Astrocyte (in vitro differentiated cells and primary cell): ENCODE measurements at regions not wholly inside any gene's neighbourhood (a gene's known extent, or its start where the extent isn't known, plus 50 kb on each side); places are given as distances from the start of the nearest gene placed in this dataset.

ENCODE experiments used
- DNase-seq: peaks from one replicate; pipeline ENCODE4 v3.0.0-alpha.2; 2010; ENCODE audit warnings: low read depth
- FAIRE-seq: peaks from 2 replicates; lab custom pipeline; 2011; peaks lifted over from hg19 to GRCh38; lab: Jason Lieb, UNC
- H2AFZ ChIP-seq: 2 replicates; pipeline ENCODE4 v1.6.0; 2012; ENCODE audit warnings: low read depth, low read length, inconsistent platforms
- H3K27ac ChIP-seq: 2 replicates; pipeline ENCODE4 v1.5.1; 2011; ENCODE audit warnings: low read depth, low read length, inconsistent platforms
- H3K27me3 ChIP-seq: 2 replicates; pipeline ENCODE4 v1.6.0; 2011; ENCODE audit warnings: low read length, inconsistent platforms; ENCODE audit not compliant: insufficient read depth
- H3K36me3 ChIP-seq: 2 replicates; pipeline ENCODE4 v1.5.1; 2011; ENCODE audit warnings: low read length, inconsistent platforms; ENCODE audit not compliant: insufficient read depth
- H3K4me1 ChIP-seq: 2 replicates; pipeline ENCODE4 v1.5.1; 2011; ENCODE audit warnings: low read length, inconsistent platforms; ENCODE audit not compliant: insufficient read depth
- H3K4me2 ChIP-seq: 2 replicates; pipeline ENCODE4 v1.6.0; 2012; ENCODE audit warnings: low read length, inconsistent platforms
- H3K4me3 ChIP-seq: 2 replicates; pipeline ENCODE4 v1.5.1; 2011; ENCODE audit warnings: low read depth, mild to moderate bottlenecking, low read length, inconsistent platforms; ENCODE audit not compliant: insufficient read depth
- H3K79me2 ChIP-seq: 2 replicates; pipeline ENCODE4 v1.6.0; 2012; ENCODE audit warnings: mild to moderate bottlenecking, low read length, inconsistent platforms; ENCODE audit not compliant: insufficient read depth
- H3K9ac ChIP-seq: 2 replicates; pipeline ENCODE4 v1.6.0; 2012; ENCODE audit warnings: mild to moderate bottlenecking, low read length, inconsistent platforms
- H3K9me3 ChIP-seq: 2 replicates; pipeline ENCODE4 v1.5.1; 2012; ENCODE audit warnings: low read depth, mild to moderate bottlenecking, low read length, inconsistent platforms; ENCODE audit not compliant: insufficient read depth
- H4K20me1 ChIP-seq: 2 replicates; pipeline ENCODE4 v1.6.0; 2012; ENCODE audit warnings: low read length, inconsistent platforms; ENCODE audit not compliant: insufficient read depth
- H3K27ac Mint-ChIP-seq: one replicate; pipeline ENCODE4 v1.8.0; 2021; ENCODE audit warnings: mild to moderate bottlenecking, mixed read lengths; ENCODE audit not compliant: unreplicated experiment
- H3K27me3 Mint-ChIP-seq: one replicate; pipeline ENCODE4 v1.8.0; 2021; ENCODE audit warnings: low read depth, mixed read lengths; ENCODE audit not compliant: unreplicated experiment
- H3K36me3 Mint-ChIP-seq: one replicate; pipeline ENCODE4 v1.8.0; 2021; ENCODE audit warnings: low read depth, mixed read lengths; ENCODE audit not compliant: unreplicated experiment
- H3K4me1 Mint-ChIP-seq: one replicate; pipeline ENCODE4 v1.8.0; 2021; ENCODE audit warnings: low read depth, mixed read lengths; ENCODE audit not compliant: unreplicated experiment
- H3K4me3 Mint-ChIP-seq: one replicate; pipeline ENCODE4 v1.8.0; 2021; ENCODE audit warnings: mild to moderate bottlenecking, moderate library complexity, mixed read lengths; ENCODE audit not compliant: unreplicated experiment
- H3K9me3 Mint-ChIP-seq: one replicate; pipeline ENCODE4 v1.8.0; 2021; ENCODE audit warnings: mild to moderate bottlenecking, mixed read lengths; ENCODE audit not compliant: unreplicated experiment
- CTCF ChIP-seq: IDR thresholded peaks from 2 replicates; pipeline ENCODE4 v1.5.1; 2011; ENCODE audit warnings: low read depth, mild to moderate bottlenecking, inconsistent platforms, low read length, moderate library complexity; ENCODE audit not compliant: insufficient read depth
- EZH2 ChIP-seq: IDR thresholded peaks from 2 replicates; pipeline ENCODE4 v1.6.1; 2012; ENCODE audit warnings: mild to moderate bottlenecking, low read length, inconsistent platforms; ENCODE audit not compliant: insufficient read depth

- Histone ChIP-seq H3K9me3 (no peaks in the 10 kb centered on the region), H3K79me2 (no peaks in the 10 kb centered on the region), H3K36me3 (no peaks in the 10 kb centered on the region), H3K4me3 (no peak overlapping the region), H3K27ac (no peak overlapping the region), H3K4me1 (no peaks in the 10 kb centered on the region), H3K27me3 (no peaks in the 10 kb centered on the region), H3K9ac (no peak overlapping the region), H3K4me2 (no peak overlapping the region), H2AFZ (no peak overlapping the region), H4K20me1 (no peaks in the 10 kb centered on the region)
- Mint-ChIP-seq H3K4me1 (no peaks in the 10 kb centered on the region), H3K27me3 (peaks cover 8% of the 10 kb centered on the region), H3K36me3 (no peaks in the 10 kb centered on the region), H3K27ac (no peak overlapping the region), H3K4me3 (no peak overlapping the region), H3K9me3 (peaks cover 2% of the 10 kb centered on the region)
- TF ChIP-seq CTCF (no peak), EZH2 (no peak)
- FAIRE-seq (no peak), DNase-seq (no peak)
Measured at GRCh38 chr2:23248667-23249066, 136.3 kb upstream of the KLHL29 start.

GRCh38 chr2:23249348-23249747, 135.6 kb upstream of the KLHL29 start:
- H3K9me3 ChIP-seq = no peaks in the 10 kb centered on the region
- Mint-ChIP-seq H3K27me3 (peaks cover 8% of the 10 kb centered on the region), H3K9me3 (peaks cover 2% of the 10 kb centered on the region), H3K36me3 (no peaks in the 10 kb centered on the region), H3K4me3 (no peak overlapping the region), H3K4me1 (no peaks in the 10 kb centered on the region), H3K27ac (no peak overlapping the region)
- H3K4me1 ChIP-seq = no peaks in the 10 kb centered on the region
- H3K9ac ChIP-seq = no peak overlapping the region
- no peak overlapping the region for H3K27ac ChIP-seq
- no peak overlapping the region for H3K4me3 ChIP-seq
- H2AFZ ChIP-seq = no peak overlapping the region
- H3K27me3 ChIP-seq = no peaks in the 10 kb centered on the region
- no peaks in the 10 kb centered on the region for H3K79me2 ChIP-seq
- DNase-seq (no peak), FAIRE-seq (no peak)
- no peaks in the 10 kb centered on the region for H3K36me3 ChIP-seq
- H4K20me1 ChIP-seq = no peaks in the 10 kb centered on the region
- no peak overlapping the region for H3K4me2 ChIP-seq
- TF ChIP-seq CTCF = no peak

DNA sequence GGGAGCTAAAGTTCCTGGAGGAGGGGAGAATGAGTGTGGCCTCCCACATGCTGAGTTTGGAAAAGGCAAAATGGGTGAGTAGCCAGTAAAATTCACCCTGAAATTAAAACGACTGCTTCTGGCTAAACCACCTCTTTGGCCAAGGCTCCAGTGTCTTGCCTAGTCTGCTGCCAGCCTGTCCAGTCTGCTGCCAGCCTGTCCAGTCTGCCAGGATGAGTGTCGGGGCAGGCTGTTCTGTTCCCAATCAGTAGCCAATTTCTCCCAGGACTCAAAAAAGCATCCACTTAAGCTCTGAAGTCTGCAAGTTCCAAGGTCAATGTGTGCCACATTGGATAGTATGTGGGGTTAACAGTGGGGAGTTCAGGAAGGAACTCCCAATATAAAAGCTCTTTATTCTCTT, 134.6 kb upstream of the KLHL29 start:
- DNase-seq (no peak), FAIRE-seq (no peak)
- Mint-ChIP-seq H3K4me1 (no peaks in the 10 kb centered on the region), H3K27ac (no peak overlapping the region), H3K4me3 (no peak overlapping the region), H3K9me3 (peaks cover 2% of the 10 kb centered on the region), H3K27me3 (peaks cover 8% of the 10 kb centered on the region), H3K36me3 (no peaks in the 10 kb centered on the region)
- H3K27ac ChIP-seq = no peak overlapping the region
- H3K36me3 ChIP-seq = no peaks in the 10 kb centered on the region
- no peaks in the 10 kb centered on the region for H3K9me3 ChIP-seq
- no peaks in the 10 kb centered on the region for H3K4me1 ChIP-seq
- H3K4me2 ChIP-seq = no peak overlapping the region
- no peaks in the 10 kb centered on the region for H3K27me3 ChIP-seq
- H3K79me2 ChIP-seq = no peaks in the 10 kb centered on the region
- no peak overlapping the region for H3K9ac ChIP-seq
- TF ChIP-seq CTCF = no peak
- TF ChIP-seq EZH2 = no peak
- no peaks in the 10 kb centered on the region for H4K20me1 ChIP-seq
- H2AFZ ChIP-seq = no peak overlapping the region
- no peak overlapping the region for H3K4me3 ChIP-seq
